Muscle of leg (tissue), 3 donors: ENCODE measurements at regions not wholly inside any gene's neighbourhood (a gene's known extent, or its start where the extent isn't known, plus 50 kb on each side); places are given as distances from the start of the nearest gene placed in this dataset.
A peak's percentile ranks its signal among the peaks of the same experiment; 100 is the strongest.
"Not testable (repeated sequence)": the region's sequence is repeated elsewhere in the genome, so short reads cannot be mapped to it uniquely, and the experiment has no call there.

Source experiments
- DNase-seq: peaks from one replicate; pipeline ENCODE4 v3.0.0; 2013
- H3K27ac ChIP-seq: one replicate; pipeline ENCODE4 v1.5.1; 2013; ENCODE audit warnings: mild to moderate bottlenecking, low read length, control low read depth
- H3K27me3 ChIP-seq: one replicate; pipeline ENCODE4 v1.6.1; 2013; ENCODE audit warnings: low read length; ENCODE audit not compliant: control insufficient read depth, insufficient read depth
- H3K36me3 ChIP-seq: one replicate; pipeline ENCODE4 v1.6.1; 2013; ENCODE audit warnings: low read length; ENCODE audit not compliant: control insufficient read depth, insufficient read depth
- H3K4me1 ChIP-seq: one replicate; pipeline ENCODE4 v1.6.1; 2013; ENCODE audit warnings: low read length; ENCODE audit not compliant: control insufficient read depth, insufficient read depth
- H3K4me3 ChIP-seq: one replicate; pipeline ENCODE4 v1.5.1; 2013; ENCODE audit warnings: low read length, control low read depth
- H3K9me3 ChIP-seq: replicated peaks from 2 replicates; pipeline ENCODE4 v1.6.1; 2013; ENCODE audit warnings: low read depth, low read length; ENCODE audit not compliant: control insufficient read depth
- WGBS: methylation state at CpG from one replicate; pipeline ENCODE4 v1.1.5; 2013; ENCODE audit warnings: missing lambda C conversion rate; ENCODE audit not compliant: insufficient coverage; 5-methylcytosine and 5-hydroxymethylcytosine counted together

GRCh38 chr2:225270861-225271260 lies 128.6 kb upstream of the NYAP2 start:
- Histone ChIP-seq H3K27ac (no peak overlapping the region), H3K9me3 (no peaks in the 10 kb centered on the region), H3K4me3 (no peak overlapping the region), H3K4me1 (no peaks in the 10 kb centered on the region), H3K36me3 (no peaks in the 10 kb centered on the region), H3K27me3 (no peaks in the 10 kb centered on the region)
- DNase-seq, result peak; percentile 65
- no CpG with 5 or more reads among the region's 2 CpGs for WGBS

- no peak for DNase-seq
- H3K36me3 ChIP-seq, result no peaks in the 10 kb centered on the region
- H3K27ac ChIP-seq, result no peak overlapping the region
- no peaks in the 10 kb centered on the region for H3K4me1 ChIP-seq
- no peak overlapping the region for H3K4me3 ChIP-seq
- H3K27me3 ChIP-seq, result no peaks in the 10 kb centered on the region
- H3K9me3 ChIP-seq, result no peaks in the 10 kb centered on the region
These were observed 129.5 kb upstream of the NYAP2 start for GRCh38 chr2:225270053-225270452.

- Histone ChIP-seq H3K27ac (no peak overlapping the region), H3K36me3 (no peaks in the 10 kb centered on the region), H3K9me3 (no peaks in the 10 kb centered on the region), H3K27me3 (no peaks in the 10 kb centered on the region), H3K4me3 (no peak overlapping the region), H3K4me1 (no peaks in the 10 kb centered on the region)
- WGBS, result no CpG with 5 or more reads among the region's 3 CpGs
- no peak for DNase-seq
These were observed 145.1 kb upstream of the NYAP2 start for GRCh38 chr2:225254363-225254762.

- no peaks in the 10 kb centered on the region for H3K4me1 ChIP-seq
- H3K4me3 ChIP-seq, result no peak overlapping the region
- no peak for DNase-seq
- WGBS, result no CpG with 5 or more reads among the region's 4 CpGs
- no peaks in the 10 kb centered on the region for H3K27me3 ChIP-seq
- no peaks in the 10 kb centered on the region for H3K9me3 ChIP-seq
- H3K36me3 ChIP-seq, result no peaks in the 10 kb centered on the region
- H3K27ac ChIP-seq, result no peak overlapping the region
These were observed 154.6 kb upstream of the NYAP2 start for GRCh38 chr2:225244933-225245332.

- DNase-seq, result no peak
- Histone ChIP-seq H3K4me3 (no peak overlapping the region), H3K27ac (no peak overlapping the region), H3K27me3 (no peaks in the 10 kb centered on the region), H3K9me3 (no peaks in the 10 kb centered on the region), H3K4me1 (no peaks in the 10 kb centered on the region), H3K36me3 (no peaks in the 10 kb centered on the region)
- no CpG with 5 or more reads among the region's 4 CpGs for WGBS
These were observed 162.7 kb upstream of the NYAP2 start for GRCh38 chr2:225236769-225237323.

GRCh38 chr2:225233234-225233633 lies 166.3 kb upstream of the NYAP2 start:
- Histone ChIP-seq H3K9me3 (no peaks in the 10 kb centered on the region), H3K36me3 (no peaks in the 10 kb centered on the region), H3K27me3 (no peaks in the 10 kb centered on the region), H3K4me1 (no peaks in the 10 kb centered on the region), H3K27ac (no peak overlapping the region), H3K4me3 (no peak overlapping the region)
- DNase-seq, result no peak
- WGBS, result 71% methylated on average over 4 of the region's 4 CpGs

GRCh38 chr2:225231900-225232299 lies 167.6 kb upstream of the NYAP2 start:
- Histone ChIP-seq H3K27ac (no peak overlapping the region), H3K27me3 (no peaks in the 10 kb centered on the region), H3K9me3 (no peaks in the 10 kb centered on the region), H3K36me3 (no peaks in the 10 kb centered on the region), H3K4me3 (no peak overlapping the region), H3K4me1 (no peaks in the 10 kb centered on the region)
- WGBS, result 73% methylated on average over 3 of the region's 6 CpGs
- DNase-seq, result no peak

GRCh38 chr2:225229346-225229745 lies 170.2 kb upstream of the NYAP2 start:
- H3K36me3 ChIP-seq, H3K4me3 ChIP-seq, H3K9me3 ChIP-seq, H3K4me1 ChIP-seq, H3K27me3 ChIP-seq, DNase-seq, H3K27ac ChIP-seq: not testable (repeated sequence)
- 95% methylated on average over 7 of the region's 31 CpGs for WGBS

- no CpG with 5 or more reads among the region's 4 CpGs for WGBS
- Histone ChIP-seq H3K36me3 (no peaks in the 10 kb centered on the region), H3K4me3 (no peak overlapping the region), H3K27me3 (no peaks in the 10 kb centered on the region), H3K9me3 (no peaks in the 10 kb centered on the region), H3K27ac (no peak overlapping the region), H3K4me1 (no peaks in the 10 kb centered on the region)
- DNase-seq, result no peak
These were observed 173.1 kb upstream of the NYAP2 start for GRCh38 chr2:225226441-225226840.

- Histone ChIP-seq H3K4me1 (no peaks in the 10 kb centered on the region), H3K27me3 (no peaks in the 10 kb centered on the region), H3K9me3 (no peaks in the 10 kb centered on the region), H3K4me3 (no peak overlapping the region), H3K36me3 (no peaks in the 10 kb centered on the region), H3K27ac (no peak overlapping the region)
- no peak for DNase-seq
These were observed 176.2 kb upstream of the NYAP2 start for GRCh38 chr2:225223301-225223700.

GRCh38 chr2:225207471-225207870 lies 165.2 kb upstream of the DOCK10 start:
- WGBS, result no CpG with 5 or more reads among the region's 3 CpGs
- H3K4me1 ChIP-seq, result no peaks in the 10 kb centered on the region
- H3K4me3 ChIP-seq, result no peak overlapping the region
- no peaks in the 10 kb centered on the region for H3K9me3 ChIP-seq
- no peaks in the 10 kb centered on the region for H3K27me3 ChIP-seq
- no peak overlapping the region for H3K27ac ChIP-seq
- DNase-seq, result no peak
- no peaks in the 10 kb centered on the region for H3K36me3 ChIP-seq
